ENCODE measurements at regions not wholly inside any gene's neighbourhood (a gene's known extent, or its start where the extent isn't known, plus 50 kb on each side); places are given as distances from the start of the nearest gene placed in this dataset.

DNA sequence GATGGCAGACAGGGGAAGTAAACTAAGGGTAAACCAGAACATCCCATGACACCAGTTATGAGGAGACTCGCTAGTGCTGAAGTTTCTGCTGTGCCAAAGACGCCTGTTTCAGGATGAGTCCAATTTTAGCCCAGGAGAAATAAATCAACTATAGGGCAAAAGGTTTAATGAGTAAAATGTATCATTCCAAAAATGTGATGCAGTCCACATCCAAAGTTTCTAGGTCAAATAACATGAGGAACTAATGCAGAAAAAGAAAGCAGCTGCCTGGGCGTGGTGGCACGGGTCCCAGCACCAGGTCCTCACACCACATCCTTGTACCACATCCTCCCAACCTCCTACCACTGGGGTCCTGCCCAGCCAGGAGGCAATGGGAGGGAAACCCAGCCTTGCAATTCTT, 126.9 kb upstream of the CTAGE1 start:
- DNase-seq (ENCODE audit: low read depth in 2 of 2), result no peak

GRCh38 chr18:22545066-22545760, 127.5 kb upstream of the CTAGE1 start:
- no peak for DNase-seq (ENCODE audit: low read depth in 2 of 2)

GRCh38 chr18:22546905-22547570, 129.3 kb upstream of the CTAGE1 start:
- DNase-seq (ENCODE audit: low read depth in 2 of 2), result no peak

DNA sequence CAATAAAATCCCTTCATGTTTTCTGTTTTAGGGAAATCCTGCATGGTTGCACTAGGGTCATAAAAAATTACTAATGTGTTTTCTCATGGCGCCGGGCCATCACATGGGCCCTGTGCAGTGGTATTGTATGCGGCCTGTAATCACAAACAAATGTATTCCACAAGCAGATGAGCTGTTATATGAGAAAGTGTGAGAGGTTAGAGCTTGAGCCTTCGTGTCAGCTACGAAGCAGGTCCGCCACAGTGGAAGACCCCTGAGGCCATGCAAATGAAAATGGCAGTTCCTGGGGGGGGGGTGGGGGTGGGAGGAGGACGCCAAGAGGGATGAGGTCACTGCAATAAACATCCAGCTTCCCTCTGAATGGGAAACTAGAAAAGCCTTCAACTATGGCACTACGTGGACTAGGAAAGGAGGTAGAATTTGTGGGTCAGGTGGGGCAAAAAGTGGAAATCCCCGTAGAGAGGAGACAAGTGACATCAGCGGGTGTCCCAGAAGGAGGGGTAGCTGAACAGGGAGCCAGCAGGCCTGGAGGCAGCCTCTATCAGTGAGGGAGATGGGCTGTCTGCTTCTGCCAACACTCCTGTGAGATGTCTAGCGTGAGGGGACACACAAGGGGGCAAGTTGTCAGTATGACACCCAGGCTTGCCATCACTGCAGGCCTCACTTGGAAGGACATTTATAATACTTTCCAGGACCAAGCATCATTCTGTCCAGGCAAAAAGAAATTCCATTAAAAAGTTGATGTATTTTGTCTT, 130.3 kb upstream of the CTAGE1 start:
- DNase-seq (ENCODE audit: low read depth in 2 of 2), result peak; percentile 76 to 77

GRCh38 chr18:22549260-22549937, 131.7 kb upstream of the CTAGE1 start:
- no peak for DNase-seq (ENCODE audit: low read depth in 2 of 2)

DNA sequence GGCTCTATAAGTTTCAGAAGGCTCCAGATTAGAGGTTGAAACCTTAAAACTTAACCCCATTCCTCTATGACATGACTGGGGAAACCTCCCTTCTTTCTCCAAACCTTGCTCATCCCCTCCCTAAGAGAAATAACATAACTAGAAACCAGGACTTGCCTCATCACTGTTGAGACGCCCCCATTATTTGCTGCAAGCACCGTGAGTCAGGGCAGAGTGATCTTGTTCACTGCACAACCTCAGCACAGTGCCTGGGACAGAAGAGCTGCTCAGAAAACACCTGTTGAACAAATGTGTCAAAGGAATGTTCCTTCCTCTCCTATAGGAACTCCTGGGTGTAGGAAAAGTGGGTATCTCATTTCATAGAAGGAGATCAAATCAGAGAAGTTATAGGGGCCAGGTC, 132.7 kb upstream of the CTAGE1 start:
- DNase-seq (ENCODE audit: low read depth in 2 of 2), result no peak

- no peak for DNase-seq (ENCODE audit: low read depth in 2 of 2)
Observed at GRCh38 chr18:22550861-22551260, 133.1 kb upstream of the CTAGE1 start.

DNA sequence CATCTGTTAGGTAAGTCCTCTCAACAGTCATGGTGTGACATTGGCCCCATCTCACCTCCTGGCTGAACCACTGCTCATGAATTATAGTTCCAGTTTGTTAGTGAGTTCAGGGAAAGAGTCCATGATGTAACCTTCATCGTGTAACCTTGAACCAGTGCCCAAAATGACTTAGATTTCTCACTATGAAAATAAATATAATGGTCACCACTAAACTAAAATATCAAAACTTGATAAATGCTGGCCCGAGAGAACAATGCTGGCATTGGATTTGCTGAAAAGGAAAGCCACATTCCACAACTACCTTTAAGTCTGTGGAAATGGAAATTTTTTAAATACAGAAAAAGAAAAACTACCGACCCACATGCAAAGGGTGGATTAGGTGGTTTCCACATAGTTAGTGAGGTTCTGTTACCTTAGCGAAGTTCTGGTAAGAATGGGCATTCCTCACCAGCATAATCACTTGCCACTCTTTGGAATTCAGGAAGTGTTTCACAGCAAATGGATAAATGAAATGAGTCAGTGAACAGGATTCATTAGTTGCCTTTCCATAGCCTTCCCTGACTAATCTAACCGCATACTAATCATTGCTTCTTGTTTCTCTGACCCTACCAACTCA, 133.9 kb upstream of the CTAGE1 start:
- peak; percentile 61 to 64 for DNase-seq (ENCODE audit: low read depth in 2 of 2)

DNA sequence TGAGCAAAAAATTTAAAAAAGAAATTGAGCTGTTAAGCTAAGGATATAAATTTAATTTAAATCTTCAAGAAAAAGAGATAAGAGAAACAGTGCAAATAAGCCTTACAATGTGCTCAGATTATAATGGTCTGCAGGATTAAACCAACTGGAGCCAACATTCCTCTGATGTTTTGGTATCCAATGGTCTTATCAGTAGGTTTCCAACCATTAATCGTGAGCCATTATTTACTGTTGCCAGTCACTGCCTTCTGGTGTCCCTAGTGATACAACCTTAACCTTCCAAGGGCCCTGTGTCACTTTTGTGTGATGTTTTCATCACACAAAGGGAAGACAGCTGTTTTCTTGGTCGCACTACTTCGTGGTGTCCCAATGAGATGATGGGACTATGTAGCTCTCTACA, 134.5 kb upstream of the CTAGE1 start:
- no peak for DNase-seq (ENCODE audit: low read depth in 2 of 2)

DNA sequence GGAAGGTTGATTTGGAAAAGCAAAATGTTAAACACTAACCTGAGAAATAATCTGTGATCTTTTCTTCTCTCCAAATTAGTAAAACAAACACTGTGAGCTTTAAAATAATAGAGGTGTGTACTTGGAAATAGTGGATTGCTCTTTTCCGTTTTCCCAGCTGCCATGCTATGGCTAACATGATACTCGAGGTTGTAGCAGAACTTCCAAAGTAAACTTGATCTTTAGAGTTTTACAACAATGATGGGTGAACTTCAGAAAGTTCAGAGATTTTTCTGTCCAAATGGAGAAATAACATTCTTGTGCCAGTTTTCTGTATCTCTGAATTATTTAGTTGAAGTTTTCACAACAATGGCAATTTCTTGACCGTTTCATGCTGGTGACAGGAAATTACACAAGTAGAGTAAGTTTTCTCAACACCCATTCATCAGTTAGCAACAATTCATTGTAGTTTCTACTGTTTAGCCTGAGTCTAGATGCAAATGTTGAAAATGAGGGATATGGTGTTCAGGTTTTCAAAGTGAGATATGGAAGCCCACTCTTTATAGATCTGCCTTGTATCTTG, 135.3 kb upstream of the CTAGE1 start:
- no peak for DNase-seq (ENCODE audit: low read depth in 2 of 2)

- no peak for DNase-seq (ENCODE audit: low read depth in 2 of 2)
Observed at GRCh38 chr18:22556222-22557167, 138.8 kb upstream of the CTAGE1 start.

GRCh38 chr18:22557168-22557941, 139.6 kb upstream of the CTAGE1 start:
- no peak for DNase-seq (ENCODE audit: low read depth in 2 of 2)

DNA sequence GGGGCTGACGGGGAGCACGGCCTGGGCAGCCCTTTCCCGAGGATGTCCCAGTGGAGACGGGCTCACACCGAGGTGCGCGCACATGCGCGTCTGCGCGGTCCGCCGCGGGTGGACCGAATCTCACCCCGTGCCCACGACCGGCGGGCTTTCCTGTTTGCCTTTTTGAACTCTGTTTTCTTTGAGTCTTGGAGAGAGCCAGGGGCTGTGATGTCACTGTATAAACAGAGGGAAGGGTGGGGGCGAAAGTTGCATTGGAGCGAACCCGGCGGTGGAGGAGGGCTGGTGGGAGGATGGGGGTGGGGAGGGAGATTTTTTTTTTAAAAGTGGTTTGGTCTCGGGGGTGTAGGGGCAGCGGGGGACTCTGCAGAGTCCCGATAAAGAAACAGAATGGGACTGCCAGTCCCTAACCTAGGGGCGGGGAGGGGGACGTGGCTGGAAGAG, 141.2 kb upstream of the CTAGE1 start:
- no peak for DNase-seq (ENCODE audit: low read depth in 2 of 2)

- no peak for DNase-seq (ENCODE audit: low read depth in 2 of 2)
Observed at GRCh38 chr18:22559414-22560274, 141.9 kb upstream of the CTAGE1 start.

- no peak for DNase-seq (ENCODE audit: low read depth in 2 of 2)
Observed at GRCh38 chr18:22560275-22560610, 142.5 kb upstream of the CTAGE1 start.

DNA sequence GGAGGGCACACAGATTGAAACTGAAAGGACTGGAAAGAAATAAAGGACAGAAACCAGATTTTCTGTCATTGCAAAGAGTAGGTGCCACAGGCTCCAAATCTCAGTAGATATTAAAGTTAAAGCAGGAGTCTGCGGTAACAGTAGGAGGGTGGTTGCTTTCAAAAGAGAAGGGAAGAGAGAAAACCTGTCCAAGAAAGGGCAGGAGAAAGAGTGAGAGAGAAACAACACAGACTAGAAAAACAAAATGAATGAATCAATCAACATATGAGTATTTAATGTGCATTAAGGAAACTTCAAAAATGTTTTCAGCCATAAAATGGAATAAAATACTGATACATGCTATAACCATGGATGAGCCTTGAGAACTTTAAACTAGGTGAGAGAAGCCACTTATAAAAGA, 143.1 kb upstream of the CTAGE1 start:
- no peak for DNase-seq (ENCODE audit: low read depth in 2 of 2)

GRCh38 chr18:22563164-22563583, 145.5 kb upstream of the CTAGE1 start:
- DNase-seq (ENCODE audit: low read depth in 2 of 2), result peak; percentile 68 to 72

GRCh38 chr18:22564036-22564435, 146.3 kb upstream of the CTAGE1 start:
- DNase-seq (ENCODE audit: low read depth in 2 of 2), result no peak

All from fibroblast of skin of left quadriceps (primary cell).